ENCODE measurements at regions not wholly inside any gene's neighbourhood (a gene's known extent, or its start where the extent isn't known, plus 50 kb on each side); places are given as distances from the start of the nearest gene placed in this dataset.

DNA sequence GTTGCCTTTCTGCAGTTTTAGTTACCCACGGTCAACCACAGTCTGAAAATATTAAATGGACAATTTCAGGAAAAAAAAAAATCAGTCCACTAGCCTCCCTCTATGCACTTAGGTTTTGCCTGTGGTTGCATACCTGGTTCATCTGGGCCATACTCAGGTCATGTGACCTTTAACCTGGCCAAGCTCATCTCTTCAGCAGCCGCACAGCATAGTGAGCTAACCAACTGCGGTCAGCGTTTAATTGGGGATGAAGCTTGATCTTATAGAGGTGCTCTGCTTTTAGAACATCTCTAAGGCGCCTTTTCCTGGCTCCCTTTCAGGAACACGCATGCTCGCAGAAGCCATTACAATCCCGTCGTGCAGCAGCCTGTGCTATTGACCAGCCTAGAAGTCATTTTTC lies 177.2 kb upstream of the HMGA2 start:
- ChIA-PET POLR2A (no interaction called here), CTCF (interaction anchor here (1.3 to 1.6 kb wide), 2 partner anchors 44 to 90 kb away, joined by 4 to 6 read pairs; no protein-coding TSS in a partner anchor)
- DNase-seq (ENCODE audit: extremely low spot score): no peak
- TF ChIP-seq CTCF (IDR thresholded peaks at IDR 0.05; ENCODE audit: control extremely low read depth, extremely low read depth, low read depth, missing control alignments): no peak

GRCh38 chr12:65648461-65648860 lies 175.8 kb upstream of the HMGA2 start:
- TF ChIP-seq CTCF (IDR thresholded peaks at IDR 0.05; ENCODE audit: control extremely low read depth, extremely low read depth, low read depth, missing control alignments): no peak
- DNase-seq (ENCODE audit: extremely low spot score): no peak
- POLR2A ChIA-PET: no interaction called here
- CTCF ChIA-PET: interaction anchor here (1.0 to 1.5 kb wide), 2 partner anchors 12 to 13 kb away, joined by 3 to 5 read pairs; no protein-coding TSS in a partner anchor

GRCh38 chr12:65649126-65649525 lies 175.2 kb upstream of the HMGA2 start:
- ChIA-PET POLR2A (no interaction called here), CTCF (interaction anchor here (1.1 kb wide), 1 partner anchor 9 kb away, joined by 4 read pairs; no protein-coding TSS in a partner anchor)
- TF ChIP-seq CTCF (IDR thresholded peaks at IDR 0.05; ENCODE audit: control extremely low read depth, extremely low read depth, low read depth, missing control alignments): no peak
- no peak for DNase-seq (ENCODE audit: extremely low spot score)

GRCh38 chr12:65651060-65651459 lies 173.2 kb upstream of the HMGA2 start:
- CTCF ChIA-PET: interaction anchor here (1.3 kb wide), 1 partner anchor 9 kb away, joined by 4 read pairs; no protein-coding TSS in a partner anchor

DNA sequence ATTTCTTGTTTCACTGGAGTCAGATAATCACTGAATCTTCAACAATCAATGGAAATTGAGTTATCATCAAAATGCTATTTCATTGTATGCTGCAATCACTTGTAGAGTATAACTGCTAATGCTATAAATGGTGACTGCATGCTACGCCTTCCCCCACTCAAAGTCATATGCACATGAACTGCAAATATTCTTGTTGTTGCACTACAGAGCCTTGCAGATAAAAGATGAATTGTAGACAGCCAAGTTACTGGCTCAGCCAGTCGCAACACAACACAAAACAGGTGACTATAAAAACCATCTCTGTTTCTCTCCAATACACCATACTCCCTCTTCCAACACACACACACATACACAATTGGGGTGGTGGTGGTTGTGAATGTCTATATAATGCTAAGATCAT lies 171.0 kb upstream of the HMGA2 start:
- no peak for TF ChIP-seq CTCF (IDR thresholded peaks at IDR 0.05; ENCODE audit: control extremely low read depth, extremely low read depth, low read depth, missing control alignments)
- CTCF ChIA-PET: no interaction called here
- no peak for DNase-seq (ENCODE audit: extremely low spot score)

More at GRCh38 chr12:65651060-65651459, 173.2 kb upstream of the HMGA2 start:
- POLR2A ChIA-PET: no interaction called here
- no peak for TF ChIP-seq CTCF (IDR thresholded peaks at IDR 0.05; ENCODE audit: control extremely low read depth, extremely low read depth, low read depth, missing control alignments)
- no peak for DNase-seq (ENCODE audit: extremely low spot score)

GRCh38 chr12:65653946-65654629 lies 170.2 kb upstream of the HMGA2 start:
- POLR2A ChIA-PET: no interaction called here
- CTCF ChIA-PET: no interaction called here
- TF ChIP-seq CTCF (IDR thresholded peaks at IDR 0.05; ENCODE audit: control extremely low read depth, extremely low read depth, low read depth, missing control alignments): no peak
- no peak for DNase-seq (ENCODE audit: extremely low spot score)

More for the DNA sequence above, 171.0 kb upstream of the HMGA2 start:
- POLR2A ChIA-PET: no interaction called here

Measured in GM10248 (cell line).